C4-2B (cell line): ENCODE measurements at regions not wholly inside any gene's neighbourhood (a gene's known extent, or its start where the extent isn't known, plus 50 kb on each side); places are given as distances from the start of the nearest gene placed in this dataset.
"Not testable (repeated sequence)": the region's sequence is repeated elsewhere in the genome, so short reads cannot be mapped to it uniquely, and the experiment has no call there.

ENCODE experiments used
- ZFX ChIP-seq: fragments of 450-650 bp; IDR thresholded peaks from 2 replicates; pipeline ENCODE4 v1.6.1; 2017
- TF ChIP-seq, protein P1 (sequence below): fragments of 450-650 bp; conservative IDR thresholded peaks from 2 replicates; pipeline ENCODE4 v1.5.1; 2017; ENCODE audit warnings: mild to moderate bottlenecking

DNA sequence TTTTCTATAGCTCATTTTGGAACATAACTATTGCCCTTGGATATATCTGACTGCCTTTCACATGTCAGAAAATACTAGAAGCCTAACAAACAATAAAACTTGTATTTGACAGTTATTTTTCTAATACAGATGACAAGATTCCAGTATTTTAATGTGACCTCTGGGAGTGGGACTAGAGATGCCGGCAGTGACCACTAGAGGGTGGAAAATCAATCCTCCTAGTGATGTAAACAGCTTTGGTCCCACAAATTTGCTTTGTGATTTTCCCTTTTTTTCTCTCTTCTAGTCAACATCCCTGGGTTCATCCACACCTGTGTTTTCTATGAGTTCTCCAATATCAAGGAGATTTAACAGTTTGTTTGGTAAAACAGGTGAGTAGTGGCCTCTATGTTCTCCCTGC is 615.1 kb downstream of the SPATA31A6 start:
- TF ChIP-seq, protein P1, sequence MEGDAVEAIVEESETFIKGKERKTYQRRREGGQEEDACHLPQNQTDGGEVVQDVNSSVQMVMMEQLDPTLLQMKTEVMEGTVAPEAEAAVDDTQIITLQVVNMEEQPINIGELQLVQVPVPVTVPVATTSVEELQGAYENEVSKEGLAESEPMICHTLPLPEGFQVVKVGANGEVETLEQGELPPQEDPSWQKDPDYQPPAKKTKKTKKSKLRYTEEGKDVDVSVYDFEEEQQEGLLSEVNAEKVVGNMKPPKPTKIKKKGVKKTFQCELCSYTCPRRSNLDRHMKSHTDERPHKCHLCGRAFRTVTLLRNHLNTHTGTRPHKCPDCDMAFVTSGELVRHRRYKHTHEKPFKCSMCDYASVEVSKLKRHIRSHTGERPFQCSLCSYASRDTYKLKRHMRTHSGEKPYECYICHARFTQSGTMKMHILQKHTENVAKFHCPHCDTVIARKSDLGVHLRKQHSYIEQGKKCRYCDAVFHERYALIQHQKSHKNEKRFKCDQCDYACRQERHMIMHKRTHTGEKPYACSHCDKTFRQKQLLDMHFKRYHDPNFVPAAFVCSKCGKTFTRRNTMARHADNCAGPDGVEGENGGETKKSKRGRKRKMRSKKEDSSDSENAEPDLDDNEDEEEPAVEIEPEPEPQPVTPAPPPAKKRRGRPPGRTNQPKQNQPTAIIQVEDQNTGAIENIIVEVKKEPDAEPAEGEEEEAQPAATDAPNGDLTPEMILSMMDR, result peak; percentile 45
- TF ChIP-seq ZFX, result not testable (repeated sequence)
